GM06990 (cell line): ENCODE measurements at regions not wholly inside any gene's neighbourhood (a gene's known extent, or its start where the extent isn't known, plus 50 kb on each side); places are given as distances from the start of the nearest gene placed in this dataset.

ENCODE experiments used
- DNase-seq: peaks from one replicate; pipeline ENCODE4 v3.0.0-alpha.2; 2011; ENCODE audit not compliant: insufficient read length; ENCODE audit errors: extremely low read depth
- H3K27me3 ChIP-seq: replicated peaks from 2 replicates; pipeline ENCODE4 v1.6.0; 2011; ENCODE audit warnings: low read length; ENCODE audit not compliant: control insufficient read depth, insufficient read depth
- H3K36me3 ChIP-seq: 2 replicates; pipeline ENCODE4 v1.5.1; 2011; ENCODE audit warnings: low read length; ENCODE audit not compliant: control insufficient read depth, insufficient read depth
- H3K4me3 ChIP-seq: replicated peaks from 2 replicates; pipeline ENCODE4 v1.5.1; 2011; ENCODE audit warnings: low read depth, mild to moderate bottlenecking, control low read depth, low read length
- CTCF ChIP-seq: IDR thresholded peaks from 2 replicates; pipeline ENCODE4 v1.5.1; 2011; ENCODE audit warnings: low read length, control low read depth, mild to moderate bottlenecking, inconsistent platforms; ENCODE audit not compliant: insufficient read depth, poor library complexity, severe bottlenecking

DNA sequence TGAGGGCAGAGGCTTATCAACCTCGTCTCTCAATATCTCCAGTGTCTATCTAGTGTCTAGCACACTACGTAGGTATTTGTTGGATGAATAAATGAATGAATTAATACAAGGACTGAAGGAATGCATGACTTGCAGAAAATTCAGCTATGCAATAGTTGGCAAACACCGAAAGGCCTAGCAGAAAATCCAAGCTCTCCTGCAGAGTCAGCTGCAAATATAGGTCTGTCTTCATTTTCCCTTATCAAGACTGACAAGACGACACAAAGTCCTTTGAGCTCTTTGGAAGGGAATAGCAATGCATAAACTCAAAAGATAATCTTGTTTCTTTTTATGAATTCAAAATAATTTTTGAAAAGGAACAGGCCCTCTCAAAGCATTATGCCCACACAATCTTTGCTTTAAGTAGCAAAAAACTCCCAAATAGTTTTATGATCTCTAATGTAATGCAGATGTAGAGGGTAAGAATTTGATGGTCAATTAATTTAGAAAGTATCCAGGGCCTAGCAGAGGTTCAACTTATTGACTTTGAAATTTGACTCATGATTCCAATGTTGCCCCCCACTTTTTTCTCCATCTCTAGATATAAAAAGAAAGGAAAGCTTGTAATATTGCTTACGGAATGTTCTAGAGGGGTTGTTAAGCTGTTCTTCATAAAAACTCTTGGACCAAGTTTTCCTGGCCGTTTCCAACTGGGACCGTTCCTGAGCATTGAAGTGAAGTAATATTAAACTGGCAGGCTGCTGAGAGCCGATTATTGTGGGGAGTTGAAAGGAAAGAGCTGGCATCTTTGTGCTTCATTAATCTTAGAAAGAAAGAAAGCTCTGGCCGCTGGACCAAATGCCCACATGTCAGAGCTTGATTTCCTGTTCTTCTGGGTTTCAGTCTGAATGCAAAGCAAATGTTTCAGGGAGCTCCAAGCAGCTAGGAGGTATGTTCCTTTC, 227.3 kb downstream of the HS3ST3A1 start:
- Histone ChIP-seq H3K4me3 (no peak overlapping the region), H3K36me3 (no peaks in the 10 kb centered on the region), H3K27me3 (no peaks in the 10 kb centered on the region)
- no peak for DNase-seq
- no peak for TF ChIP-seq CTCF

- Histone ChIP-seq H3K36me3 (no peaks in the 10 kb centered on the region), H3K27me3 (no peaks in the 10 kb centered on the region), H3K4me3 (no peak overlapping the region)
- DNase-seq: no peak
- TF ChIP-seq CTCF: no peak
These were observed 229.3 kb downstream of the HS3ST3A1 start for GRCh38 chr17:13372432-13372831.

- no peak for DNase-seq
- Histone ChIP-seq H3K36me3 (no peaks in the 10 kb centered on the region), H3K4me3 (no peak overlapping the region), H3K27me3 (no peaks in the 10 kb centered on the region)
- no peak for TF ChIP-seq CTCF
These were observed 234.6 kb downstream of the HS3ST3A1 start for GRCh38 chr17:13367154-13367553.

- Histone ChIP-seq H3K36me3 (no peaks in the 10 kb centered on the region), H3K27me3 (no peaks in the 10 kb centered on the region), H3K4me3 (no peak overlapping the region)
- no peak for TF ChIP-seq CTCF
- no peak for DNase-seq
These were observed 236.4 kb downstream of the HS3ST3A1 start for GRCh38 chr17:13365331-13365730.

DNA sequence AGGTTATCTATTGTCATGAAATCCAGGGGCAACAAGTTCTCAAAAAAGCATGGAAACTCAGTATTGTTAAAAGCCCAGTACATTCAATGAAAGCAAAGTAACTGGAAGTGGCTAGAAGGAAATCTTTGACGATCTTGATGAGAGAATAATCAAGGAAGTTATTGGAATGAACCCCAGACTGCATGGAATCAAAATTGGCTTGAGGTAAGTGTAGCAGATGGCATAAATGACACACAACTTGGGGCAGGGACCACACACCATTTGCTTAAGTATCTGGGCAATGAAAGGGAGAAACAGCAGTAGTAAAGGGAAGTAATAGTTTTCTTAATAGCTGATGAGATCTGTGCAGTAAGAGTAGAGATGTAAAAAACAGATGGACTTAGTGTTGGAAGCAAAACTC, 238.0 kb downstream of the HS3ST3A1 start:
- Histone ChIP-seq H3K27me3 (no peaks in the 10 kb centered on the region), H3K4me3 (no peak overlapping the region), H3K36me3 (no peaks in the 10 kb centered on the region)
- no peak for TF ChIP-seq CTCF
- DNase-seq: no peak
